ENCODE measurements at regions not wholly inside any gene's neighbourhood (a gene's known extent, or its start where the extent isn't known, plus 50 kb on each side); places are given as distances from the start of the nearest gene placed in this dataset.

- Histone ChIP-seq H3K36me3 (replicated peaks; ENCODE audit: low read depth, low read length) (no peaks in the 10 kb centered on the region), H3K27ac (ENCODE audit: low read length) (peak overlapping the region; percentile 9; the same call in 1 of the 2 replicates), H3K27me3 (ENCODE audit: low read depth, low read length) (no peaks in the 10 kb centered on the region), H3K4me3 (ENCODE audit: low read length) (no peak overlapping the region), H3K9me3 (ENCODE audit: insufficient read depth, low read length) (no peaks in the 10 kb centered on the region), H4K20me1 (ENCODE audit: insufficient read depth, low read length) (no peaks in the 10 kb centered on the region), H2AFZ (ENCODE audit: low read depth, low read length) (peak overlapping the region; percentile 26; the same call in 1 of the 2 replicates), H3K9ac (ENCODE audit: low read length) (no peak overlapping the region), H3K79me2 (ENCODE audit: low read length) (no peaks in the 10 kb centered on the region), H3K4me1 (ENCODE audit: low read length) (peaks cover 53% of the 10 kb centered on the region), H3K4me2 (ENCODE audit: low read length) (no peak overlapping the region)
- TF ChIP-seq EZH2phosphoT487 (IDR thresholded peaks at IDR 0.05; ENCODE audit: low read depth) (no peak), CTCF (IDR thresholded peaks at IDR 0.05; ENCODE audit: low read depth, low read length) (no peak)
Observed at GRCh38 chr2:167857416-167857815, 390.0 kb downstream of the STK39 start.

GRCh38 chr2:167856190-167856589, 391.2 kb downstream of the STK39 start:
- Histone ChIP-seq H3K4me2 (ENCODE audit: low read length) (no peak overlapping the region), H3K27ac (ENCODE audit: low read length) (no peak overlapping the region), H3K27me3 (ENCODE audit: low read depth, low read length) (no peaks in the 10 kb centered on the region), H3K9ac (ENCODE audit: low read length) (no peak overlapping the region), H3K36me3 (replicated peaks; ENCODE audit: low read depth, low read length) (no peaks in the 10 kb centered on the region), H3K4me3 (ENCODE audit: low read length) (no peak overlapping the region), H4K20me1 (ENCODE audit: insufficient read depth, low read length) (no peaks in the 10 kb centered on the region), H2AFZ (ENCODE audit: low read depth, low read length) (no peak overlapping the region), H3K79me2 (ENCODE audit: low read length) (no peaks in the 10 kb centered on the region), H3K4me1 (ENCODE audit: low read length) (peaks cover 41% of the 10 kb centered on the region), H3K9me3 (ENCODE audit: insufficient read depth, low read length) (no peaks in the 10 kb centered on the region)
- TF ChIP-seq EZH2phosphoT487 (IDR thresholded peaks at IDR 0.05; ENCODE audit: low read depth): no peak
- TF ChIP-seq CTCF (IDR thresholded peaks at IDR 0.05; ENCODE audit: low read depth, low read length): no peak

- no peak overlapping the region for H3K4me2 ChIP-seq (ENCODE audit: low read length)
- H3K36me3 ChIP-seq (replicated peaks; ENCODE audit: low read depth, low read length): no peaks in the 10 kb centered on the region
- H3K27me3 ChIP-seq (ENCODE audit: low read depth, low read length): no peaks in the 10 kb centered on the region
- H3K27ac ChIP-seq (ENCODE audit: low read length): no peak overlapping the region
- H4K20me1 ChIP-seq (ENCODE audit: insufficient read depth, low read length): no peaks in the 10 kb centered on the region
- peaks cover 31% of the 10 kb centered on the region for H3K4me1 ChIP-seq (ENCODE audit: low read length)
- no peaks in the 10 kb centered on the region for H3K9me3 ChIP-seq (ENCODE audit: insufficient read depth, low read length)
- TF ChIP-seq CTCF (IDR thresholded peaks at IDR 0.05; ENCODE audit: low read depth, low read length) (no peak), EZH2phosphoT487 (IDR thresholded peaks at IDR 0.05; ENCODE audit: low read depth) (no peak)
- H3K79me2 ChIP-seq (ENCODE audit: low read length): no peaks in the 10 kb centered on the region
- H3K4me3 ChIP-seq (ENCODE audit: low read length): no peak overlapping the region
- no peak overlapping the region for H3K9ac ChIP-seq (ENCODE audit: low read length)
- no peak overlapping the region for H2AFZ ChIP-seq (ENCODE audit: low read depth, low read length)
Observed at GRCh38 chr2:167855211-167855610, 392.2 kb downstream of the STK39 start.

GRCh38 chr2:167853717-167854116, 393.7 kb downstream of the STK39 start:
- H2AFZ ChIP-seq (ENCODE audit: low read depth, low read length): no peak overlapping the region
- TF ChIP-seq CTCF (IDR thresholded peaks at IDR 0.05; ENCODE audit: low read depth, low read length): no peak
- no peak for TF ChIP-seq EZH2phosphoT487 (IDR thresholded peaks at IDR 0.05; ENCODE audit: low read depth)
- H3K4me3 ChIP-seq (ENCODE audit: low read length): no peak overlapping the region
- no peak overlapping the region for H3K4me2 ChIP-seq (ENCODE audit: low read length)
- H3K9ac ChIP-seq (ENCODE audit: low read length): no peak overlapping the region
- H4K20me1 ChIP-seq (ENCODE audit: insufficient read depth, low read length): no peaks in the 10 kb centered on the region
- peaks cover 18% of the 10 kb centered on the region for H3K4me1 ChIP-seq (ENCODE audit: low read length)
- H3K36me3 ChIP-seq (replicated peaks; ENCODE audit: low read depth, low read length): no peaks in the 10 kb centered on the region
- H3K9me3 ChIP-seq (ENCODE audit: insufficient read depth, low read length): no peaks in the 10 kb centered on the region
- H3K79me2 ChIP-seq (ENCODE audit: low read length): no peaks in the 10 kb centered on the region
- H3K27ac ChIP-seq (ENCODE audit: low read length): no peak overlapping the region
- no peaks in the 10 kb centered on the region for H3K27me3 ChIP-seq (ENCODE audit: low read depth, low read length)

Measured in OCI-LY3 (cell line).